ENCODE measurements at regions not wholly inside any gene's neighbourhood (a gene's known extent, or its start where the extent isn't known, plus 50 kb on each side); places are given as distances from the start of the nearest gene placed in this dataset.

GRCh38 chr20:12095180-12095920 is 177.7 kb downstream of the BTBD3 start:
- TF ChIP-seq, protein P1, sequence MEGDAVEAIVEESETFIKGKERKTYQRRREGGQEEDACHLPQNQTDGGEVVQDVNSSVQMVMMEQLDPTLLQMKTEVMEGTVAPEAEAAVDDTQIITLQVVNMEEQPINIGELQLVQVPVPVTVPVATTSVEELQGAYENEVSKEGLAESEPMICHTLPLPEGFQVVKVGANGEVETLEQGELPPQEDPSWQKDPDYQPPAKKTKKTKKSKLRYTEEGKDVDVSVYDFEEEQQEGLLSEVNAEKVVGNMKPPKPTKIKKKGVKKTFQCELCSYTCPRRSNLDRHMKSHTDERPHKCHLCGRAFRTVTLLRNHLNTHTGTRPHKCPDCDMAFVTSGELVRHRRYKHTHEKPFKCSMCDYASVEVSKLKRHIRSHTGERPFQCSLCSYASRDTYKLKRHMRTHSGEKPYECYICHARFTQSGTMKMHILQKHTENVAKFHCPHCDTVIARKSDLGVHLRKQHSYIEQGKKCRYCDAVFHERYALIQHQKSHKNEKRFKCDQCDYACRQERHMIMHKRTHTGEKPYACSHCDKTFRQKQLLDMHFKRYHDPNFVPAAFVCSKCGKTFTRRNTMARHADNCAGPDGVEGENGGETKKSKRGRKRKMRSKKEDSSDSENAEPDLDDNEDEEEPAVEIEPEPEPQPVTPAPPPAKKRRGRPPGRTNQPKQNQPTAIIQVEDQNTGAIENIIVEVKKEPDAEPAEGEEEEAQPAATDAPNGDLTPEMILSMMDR (IDR thresholded peaks at IDR 0.05; ENCODE audit: extremely low read depth in 1 of 2, insufficient read depth in 1 of 2, low read depth in 1 of 2, low read length in 2 of 2) = no peak
- TF ChIP-seq POLR2A (IDR thresholded peaks at IDR 0.05; ENCODE audit: low read depth, low read length) (no peak), MYC (IDR thresholded peaks at IDR 0.05; ENCODE audit: low read depth, low read length) (no peak), POLR2AphosphoS5 (IDR thresholded peaks at IDR 0.05; ENCODE audit: insufficient read depth, low read depth, low read length) (no peak), FOS (IDR thresholded peaks at IDR 0.05; ENCODE audit: borderline replicate concordance, insufficient read depth, low read length) (no peak)
- TF ChIP-seq, protein P2, sequence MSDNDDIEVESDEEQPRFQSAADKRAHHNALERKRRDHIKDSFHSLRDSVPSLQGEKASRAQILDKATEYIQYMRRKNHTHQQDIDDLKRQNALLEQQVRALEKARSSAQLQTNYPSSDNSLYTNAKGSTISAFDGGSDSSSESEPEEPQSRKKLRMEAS (IDR thresholded peaks at IDR 0.05; ENCODE audit: insufficient read depth, insufficient read length) = no peak
